Body of pancreas (tissue), 4 donors: ENCODE measurements at regions not wholly inside any gene's neighbourhood (a gene's known extent, or its start where the extent isn't known, plus 50 kb on each side); places are given as distances from the start of the nearest gene placed in this dataset.

ENCODE experiments used
- ATAC-seq: fragments of 150-250 bp; one replicate; pipeline ENCODE4 v1.9.1; 2016
- DNase-seq, 4 donors: peaks; one replicate each; pipeline ENCODE4 v3.0.0-alpha.2; 2019
- H3K27ac ChIP-seq, 4 donors: fragments of 200-600 bp; sonication (generic); 1 replicate in 3 of 4; 2 replicates in 1 of 4; pipeline versions ENCODE4 v1.5.1 to v1.6.1; 2016 to 2019; ENCODE audit warnings: mild to moderate bottlenecking in 1 of 4, mixed read lengths in 1 of 4, moderate library complexity in 1 of 4
- H3K27me3 ChIP-seq, 2 donors: fragments of 200-600 bp; sonication (generic); one replicate each; pipeline ENCODE4 v1.6.0; 2016; ENCODE audit warnings: mild to moderate bottlenecking in 1 of 2
- H3K36me3 ChIP-seq, 2 donors: fragments of 200-600 bp; sonication (generic); replicated peaks in 1 of 2; 2 replicates each; pipeline ENCODE4 v1.5.1; 2016; ENCODE audit warnings: low read depth in 2 of 2; ENCODE audit not compliant: insufficient read depth in 1 of 2
- H3K4me1 ChIP-seq: fragments of 200-600 bp; sonication (generic); one replicate; pipeline ENCODE4 v1.6.0; 2016
- H3K4me3 ChIP-seq, 2 donors: fragments of 200-600 bp; sonication (generic); 1 replicate in 1 of 2; 2 replicates in 1 of 2; pipeline ENCODE4 v1.5.1; 2016 to 2019
- H3K9me3 ChIP-seq, 3 donors: fragments of 200-600 bp; sonication (generic); 1 replicate in 2 of 3; 2 replicates in 1 of 3; pipeline ENCODE4 v1.5.1; 2016
- POLR2A ChIP-seq, 3 donors: fragments of 450-650 bp; IDR thresholded peaks; one replicate each; pipeline ENCODE4 v1.6.1; 2016; ENCODE audit warnings: antibody characterized with exemption in 3 of 3, mild to moderate bottlenecking in 2 of 3
- WGBS, 2 donors: methylation state at CpG; one replicate each; pipeline ENCODE4 v1.1.5; 2017; 5-methylcytosine and 5-hydroxymethylcytosine counted together
- intact Hi-C: fragments of 100-400 bp; cut with DNase I; formaldehyde crosslinking; loops from one replicate; pipeline ENCODE4 v1.15.1; 2023
- TF ChIP-seq, protein P1 (sequence below), 7 experiments: fragments of 450-650 bp in 4 of 7; fragments of 200-600 bp in 3 of 7; sonication (generic) in 3 of 7; IDR thresholded peaks; one replicate each; pipeline ENCODE4 v1.5.1; 2016 to 2019; ENCODE audit warnings: antibody characterized with exemption in 7 of 7

DNA sequence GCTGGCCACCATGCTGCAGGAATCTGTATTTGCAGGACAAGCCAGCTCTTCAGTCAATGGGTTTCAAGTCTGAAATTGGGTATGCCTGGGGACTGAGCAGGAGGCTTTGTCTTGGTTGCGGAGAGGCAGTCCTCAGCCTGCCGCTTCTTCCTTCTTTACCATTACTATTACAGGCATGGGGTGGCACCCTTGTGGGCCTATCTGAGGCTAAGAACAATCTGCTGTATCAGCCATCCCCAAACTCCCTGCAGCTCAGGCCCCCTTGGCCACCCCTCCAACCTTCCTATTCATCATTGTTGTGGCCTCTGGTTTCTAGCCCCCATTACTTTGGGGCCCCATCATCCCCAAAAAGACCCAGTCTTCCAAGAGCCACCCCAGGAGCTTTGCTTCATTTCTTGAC lies 289.2 kb upstream of the FOXQ1 start:
- ATAC-seq = no peak
- Histone ChIP-seq H3K27ac (no peak overlapping the region), H3K4me1 (no peaks in the 10 kb centered on the region), H3K27me3 (no peaks in the 10 kb centered on the region), H3K36me3 (no peaks in the 10 kb centered on the region), H3K9me3 (no peaks in the 10 kb centered on the region), H3K4me3 (no peak overlapping the region)
- WGBS, 2 donors = 97 to 100% methylated on average over 2 of the region's 2 CpGs
- TF ChIP-seq, protein P1, sequence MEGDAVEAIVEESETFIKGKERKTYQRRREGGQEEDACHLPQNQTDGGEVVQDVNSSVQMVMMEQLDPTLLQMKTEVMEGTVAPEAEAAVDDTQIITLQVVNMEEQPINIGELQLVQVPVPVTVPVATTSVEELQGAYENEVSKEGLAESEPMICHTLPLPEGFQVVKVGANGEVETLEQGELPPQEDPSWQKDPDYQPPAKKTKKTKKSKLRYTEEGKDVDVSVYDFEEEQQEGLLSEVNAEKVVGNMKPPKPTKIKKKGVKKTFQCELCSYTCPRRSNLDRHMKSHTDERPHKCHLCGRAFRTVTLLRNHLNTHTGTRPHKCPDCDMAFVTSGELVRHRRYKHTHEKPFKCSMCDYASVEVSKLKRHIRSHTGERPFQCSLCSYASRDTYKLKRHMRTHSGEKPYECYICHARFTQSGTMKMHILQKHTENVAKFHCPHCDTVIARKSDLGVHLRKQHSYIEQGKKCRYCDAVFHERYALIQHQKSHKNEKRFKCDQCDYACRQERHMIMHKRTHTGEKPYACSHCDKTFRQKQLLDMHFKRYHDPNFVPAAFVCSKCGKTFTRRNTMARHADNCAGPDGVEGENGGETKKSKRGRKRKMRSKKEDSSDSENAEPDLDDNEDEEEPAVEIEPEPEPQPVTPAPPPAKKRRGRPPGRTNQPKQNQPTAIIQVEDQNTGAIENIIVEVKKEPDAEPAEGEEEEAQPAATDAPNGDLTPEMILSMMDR (IDR thresholded peaks at IDR 0.05) = no peak
- no peak for TF ChIP-seq POLR2A (IDR thresholded peaks at IDR 0.05)
- no peak for DNase-seq
- intact Hi-C loops = no loop called here

DNA sequence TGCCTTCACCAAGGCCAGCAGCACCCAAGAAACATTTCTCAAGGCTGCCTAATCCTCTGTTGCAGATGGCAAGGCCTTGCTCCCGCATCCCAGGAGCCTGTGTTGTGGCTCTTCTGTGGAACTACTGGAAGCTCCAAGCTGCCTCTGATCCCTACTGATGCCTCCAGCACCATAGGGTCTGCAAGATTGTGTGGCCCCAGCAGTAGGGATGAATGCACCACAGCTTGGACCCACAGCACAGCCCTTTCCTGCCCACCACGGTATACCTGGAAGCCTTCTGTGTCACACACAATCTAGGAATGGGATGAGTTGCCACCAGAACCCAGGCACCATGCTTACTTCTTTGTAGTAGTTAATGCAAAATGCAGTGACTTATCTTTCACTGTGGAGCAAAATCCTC lies 291.1 kb upstream of the FOXQ1 start:
- H3K4me3 ChIP-seq = no peak overlapping the region
- H3K9me3 ChIP-seq = no peaks in the 10 kb centered on the region
- H3K27ac ChIP-seq = no peak overlapping the region
- no peaks in the 10 kb centered on the region for H3K36me3 ChIP-seq
- 67 to 69% methylated on average over 1 to 2 of the region's 2 CpGs for WGBS, 2 donors
- intact Hi-C loops = no loop called here
- H3K27me3 ChIP-seq = no peaks in the 10 kb centered on the region
- H3K4me1 ChIP-seq = peaks cover 13% of the 10 kb centered on the region
- ATAC-seq (no peak), DNase-seq (no peak)
- TF ChIP-seq, protein P1 (IDR thresholded peaks at IDR 0.05) = no peak
- no peak for TF ChIP-seq POLR2A (IDR thresholded peaks at IDR 0.05)

DNA sequence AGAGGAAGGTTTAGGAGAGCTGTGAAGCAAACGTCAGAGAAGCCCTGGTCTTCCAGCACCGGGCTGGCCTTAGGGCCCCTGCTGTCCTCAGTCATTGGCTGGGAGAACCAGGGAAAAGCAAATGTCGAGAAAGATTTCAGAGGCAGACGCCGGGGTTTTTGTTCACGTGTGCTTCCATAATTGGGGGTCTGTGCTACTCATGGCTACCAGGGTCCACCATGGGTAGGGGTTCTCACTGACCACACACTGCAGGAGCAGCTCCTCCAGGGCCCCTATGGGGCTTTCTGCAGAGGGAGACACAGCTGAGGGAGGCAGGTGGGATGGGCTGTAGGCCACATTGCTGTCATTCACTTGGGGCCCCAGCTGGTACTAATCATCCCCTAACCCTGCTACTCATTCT lies 291.8 kb upstream of the FOXQ1 start:
- ATAC-seq = no peak
- 92 to 100% methylated on average over 6 of the region's 6 CpGs for WGBS, 2 donors
- TF ChIP-seq, protein P1 (IDR thresholded peaks at IDR 0.05) = no peak
- TF ChIP-seq POLR2A (IDR thresholded peaks at IDR 0.05) = no peak

DNA sequence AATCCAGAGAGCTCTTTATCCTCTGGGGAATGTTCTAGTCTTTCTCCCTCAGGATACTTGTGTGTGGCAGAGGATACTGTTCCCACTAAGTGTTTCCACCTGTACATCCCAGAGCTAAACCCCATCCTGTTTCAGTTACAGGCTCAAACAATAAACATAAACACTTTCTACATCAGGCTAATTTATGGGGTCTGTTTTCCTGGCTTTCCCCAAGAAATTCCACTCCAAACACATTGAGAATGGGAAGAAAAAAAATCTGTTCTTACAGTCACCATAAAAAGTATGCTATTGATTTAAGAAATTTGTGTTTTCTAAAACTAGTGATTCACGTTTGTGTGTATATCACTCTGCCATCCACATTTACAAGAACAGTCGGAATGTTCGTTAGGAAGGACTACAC lies 293.9 kb upstream of the FOXQ1 start:
- TF ChIP-seq, protein P1 (IDR thresholded peaks at IDR 0.05) = no peak
- TF ChIP-seq POLR2A (IDR thresholded peaks at IDR 0.05) = no peak
- Histone ChIP-seq H3K4me1 (peaks cover 15% of the 10 kb centered on the region), H3K9me3 (no peaks in the 10 kb centered on the region), H3K36me3 (no peaks in the 10 kb centered on the region), H3K27me3 (no peaks in the 10 kb centered on the region), H3K27ac (no peak overlapping the region), H3K4me3 (no peak overlapping the region)
- intact Hi-C loops = no loop called here
- 84 to 92% methylated on average over 3 of the region's 3 CpGs for WGBS, 2 donors
- ATAC-seq (no peak), DNase-seq (no peak)

More for the DNA sequence above, 291.8 kb upstream of the FOXQ1 start:
- Histone ChIP-seq H3K4me3 (no peak overlapping the region), H3K4me1 (peaks cover 15% of the 10 kb centered on the region), H3K9me3 (no peaks in the 10 kb centered on the region), H3K27me3 (no peaks in the 10 kb centered on the region), H3K36me3 (no peaks in the 10 kb centered on the region), H3K27ac (no peak overlapping the region)
- intact Hi-C loops = no loop called here
- no peak for DNase-seq
